ENCODE measurements at regions not wholly inside any gene's neighbourhood (a gene's known extent, or its start where the extent isn't known, plus 50 kb on each side); places are given as distances from the start of the nearest gene placed in this dataset.
"Not testable (repeated sequence)": the region's sequence is repeated elsewhere in the genome, so short reads cannot be mapped to it uniquely, and the experiment has no call there.

GRCh38 chrX:26915064-26915463, 548.1 kb downstream of the PPP4R3C start:
- Histone ChIP-seq H3K27me3 (ENCODE audit: low read length) (no peaks in the 10 kb centered on the region), H3K27ac (ENCODE audit: low read depth, low read length) (no peak overlapping the region), H3K36me3 (ENCODE audit: low read length) (no peaks in the 10 kb centered on the region), H3K4me3 (ENCODE audit: insufficient read depth, low read length, poor library complexity, severe bottlenecking) (no peak overlapping the region), H4K20me1 (ENCODE audit: low read depth, low read length) (no peaks in the 10 kb centered on the region), H3K4me2 (ENCODE audit: low read depth, low read length, poor library complexity, severe bottlenecking) (no peak overlapping the region), H3K9me2 (replicated peaks; ENCODE audit: insufficient read depth, low read length) (no peaks in the 10 kb centered on the region), H3F3A (ENCODE audit: insufficient read depth) (no peaks in the 10 kb centered on the region), H3K79me2 (ENCODE audit: insufficient read depth, low read length) (no peaks in the 10 kb centered on the region), H2AFZ (ENCODE audit: low read depth, low read length, severe bottlenecking) (no peak overlapping the region), H3K9me3 (ENCODE audit: insufficient read depth, low read length) (no peaks in the 10 kb centered on the region), H3K9ac (ENCODE audit: low read length) (no peak overlapping the region)
- TF ChIP-seq CTCF (IDR thresholded peaks at IDR 0.05; ENCODE audit: insufficient read depth, low read length, poor library complexity, severe bottlenecking) (no peak), EZH2phosphoT487 (conservative IDR thresholded peaks at IDR 0.05; ENCODE audit: low read length) (no peak)

GRCh38 chrX:26914232-26914631, 548.9 kb downstream of the PPP4R3C start:
- H3K27ac ChIP-seq (ENCODE audit: low read depth, low read length) = no peak overlapping the region
- no peaks in the 10 kb centered on the region for H3K27me3 ChIP-seq (ENCODE audit: low read length)
- H3K79me2 ChIP-seq (ENCODE audit: insufficient read depth, low read length) = no peaks in the 10 kb centered on the region
- H4K20me1 ChIP-seq (ENCODE audit: low read depth, low read length) = no peaks in the 10 kb centered on the region
- H3K4me3 ChIP-seq (ENCODE audit: insufficient read depth, low read length, poor library complexity, severe bottlenecking) = no peak overlapping the region
- no peak overlapping the region for H3K4me2 ChIP-seq (ENCODE audit: low read depth, low read length, poor library complexity, severe bottlenecking)
- no peaks in the 10 kb centered on the region for H3F3A ChIP-seq (ENCODE audit: insufficient read depth)
- H3K9ac ChIP-seq (ENCODE audit: low read length) = no peak overlapping the region
- no peak for TF ChIP-seq EZH2phosphoT487 (conservative IDR thresholded peaks at IDR 0.05; ENCODE audit: low read length)
- no peak for TF ChIP-seq CTCF (IDR thresholded peaks at IDR 0.05; ENCODE audit: insufficient read depth, low read length, poor library complexity, severe bottlenecking)
- H2AFZ ChIP-seq (ENCODE audit: low read depth, low read length, severe bottlenecking) = no peak overlapping the region
- no peaks in the 10 kb centered on the region for H3K36me3 ChIP-seq (ENCODE audit: low read length)
- H3K9me2 ChIP-seq (replicated peaks; ENCODE audit: insufficient read depth, low read length) = no peaks in the 10 kb centered on the region
- no peaks in the 10 kb centered on the region for H3K9me3 ChIP-seq (ENCODE audit: insufficient read depth, low read length)

- not testable (repeated sequence) for H4K20me1 ChIP-seq (ENCODE audit: low read depth, low read length)
Observed at GRCh38 chrX:26911785-26912184, 551.4 kb downstream of the PPP4R3C start.

GRCh38 chrX:26909728-26910127, 553.4 kb downstream of the PPP4R3C start:
- Histone ChIP-seq H3F3A (ENCODE audit: insufficient read depth) (no peaks in the 10 kb centered on the region), H3K27me3 (ENCODE audit: low read length) (no peaks in the 10 kb centered on the region), H3K4me2 (ENCODE audit: low read depth, low read length, poor library complexity, severe bottlenecking) (no peak overlapping the region), H2AFZ (ENCODE audit: low read depth, low read length, severe bottlenecking) (no peak overlapping the region), H3K79me2 (ENCODE audit: insufficient read depth, low read length) (no peaks in the 10 kb centered on the region), H3K9me2 (replicated peaks; ENCODE audit: insufficient read depth, low read length) (no peaks in the 10 kb centered on the region), H3K9me3 (ENCODE audit: insufficient read depth, low read length) (no peaks in the 10 kb centered on the region), H4K20me1 (ENCODE audit: low read depth, low read length) (no peaks in the 10 kb centered on the region), H3K27ac (ENCODE audit: low read depth, low read length) (no peak overlapping the region), H3K4me3 (ENCODE audit: insufficient read depth, low read length, poor library complexity, severe bottlenecking) (no peak overlapping the region), H3K9ac (ENCODE audit: low read length) (no peak overlapping the region), H3K36me3 (ENCODE audit: low read length) (no peaks in the 10 kb centered on the region)
- TF ChIP-seq EZH2phosphoT487 (conservative IDR thresholded peaks at IDR 0.05; ENCODE audit: low read length) = no peak
- TF ChIP-seq CTCF (IDR thresholded peaks at IDR 0.05; ENCODE audit: insufficient read depth, low read length, poor library complexity, severe bottlenecking) = no peak

More at GRCh38 chrX:26911785-26912184, 551.4 kb downstream of the PPP4R3C start:
- H2AFZ ChIP-seq (ENCODE audit: low read depth, low read length, severe bottlenecking); H3K27ac ChIP-seq (ENCODE audit: low read depth, low read length); H3F3A ChIP-seq (ENCODE audit: insufficient read depth); H3K4me2 ChIP-seq (ENCODE audit: low read depth, low read length, poor library complexity, severe bottlenecking); H3K79me2 ChIP-seq (ENCODE audit: insufficient read depth, low read length); H3K27me3 ChIP-seq (ENCODE audit: low read length); H3K9ac ChIP-seq (ENCODE audit: low read length); H3K9me3 ChIP-seq (ENCODE audit: insufficient read depth, low read length); H3K36me3 ChIP-seq (ENCODE audit: low read length); H3K9me2 ChIP-seq (replicated peaks; ENCODE audit: insufficient read depth, low read length); H3K4me3 ChIP-seq (ENCODE audit: insufficient read depth, low read length, poor library complexity, severe bottlenecking): not testable (repeated sequence)

All from SU-DHL-6 (cell line).